Motor neuron (in vitro differentiated cells): ENCODE measurements at regions not wholly inside any gene's neighbourhood (a gene's known extent, or its start where the extent isn't known, plus 50 kb on each side); places are given as distances from the start of the nearest gene placed in this dataset.

Experiments used
- ATAC-seq, 8 experiments: fragments of 200-7000 bp; cut with Tn5 transposase; replicated peaks in 6 of 8; 2 replicates each; pipeline ENCODE4 v1.8.0; 2021; ENCODE audit warnings: mild to moderate bottlenecking in 8 of 8, moderate library complexity in 8 of 8
- H3K27ac ChIP-seq, 2 donors: fragments of 250-450 bp; sonication (Bioruptor Pico); 2 replicates each; pipeline ENCODE4 v1.9.0; 2021; ENCODE audit warnings: antibody characterized with exemption in 2 of 2, mild to moderate bottlenecking in 2 of 2, moderate library complexity in 1 of 2
- H3K4me1 ChIP-seq, 2 donors: fragments of 250-450 bp; sonication (Bioruptor Pico); replicated peaks in 1 of 2; 2 replicates each; pipeline ENCODE4 v1.6.1; 2021; ENCODE audit warnings: antibody characterized with exemption in 2 of 2, mild to moderate bottlenecking in 2 of 2, moderate library complexity in 1 of 2
- H3K4me3 ChIP-seq, 5 donors: fragments of 250-450 bp; sonication (Bioruptor Pico); 2 replicates each; pipeline ENCODE4 v1.9.0; 2021; ENCODE audit warnings: antibody characterized with exemption in 5 of 5, mild to moderate bottlenecking in 5 of 5, moderate library complexity in 4 of 5
- WGBS, 10 experiments: fragments of 450-650 bp; shearing (Covaris generic); methylation state at CpG; one replicate each; pipeline ENCODE4 v1.0.0; 2022; 5-methylcytosine and 5-hydroxymethylcytosine counted together
- in situ Hi-C, 9 experiments: fragments of 400-800 bp; cut with MboI; loops; one replicate each; pipeline ENCODE4 v1.15.0; 2021; ENCODE audit warnings: low sequenced_read_pairs in 9 of 9, low pct_unique_long_range_greater_than_20kb in 2 of 9; ENCODE audit not compliant: unreplicated experiment in 9 of 9

DNA sequence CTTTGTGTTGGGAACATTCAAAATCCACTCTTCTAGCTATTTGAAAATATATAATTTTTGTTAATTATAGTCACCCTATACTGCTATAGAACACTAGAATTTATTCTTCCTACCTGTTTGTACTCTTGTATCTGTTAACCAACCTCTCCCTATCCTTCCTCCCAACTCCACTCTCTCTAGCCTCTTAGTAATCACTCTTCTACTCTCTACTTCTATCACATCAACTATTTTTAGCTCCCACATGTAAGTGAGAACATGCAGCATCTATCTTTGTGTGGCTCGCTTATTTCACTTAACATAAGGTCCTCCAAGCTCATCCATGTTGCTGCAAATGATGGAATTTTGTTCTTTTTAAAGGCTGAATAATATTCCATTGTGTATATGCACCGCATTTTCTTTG, 537.3 kb downstream of the MID1IP1 start:
- Histone ChIP-seq H3K4me3 (no peak overlapping the region), H3K4me1 (no peaks in the 10 kb centered on the region), H3K27ac (no peak overlapping the region)
- 0 to 100% (median 51%) methylated on average over 1 to 2 of the region's 2 CpGs; no CpG with 5 or more reads in 6 of the 10 experiments for WGBS, 10 experiments
- no peak for ATAC-seq
- in situ Hi-C loops = no loop called here

DNA sequence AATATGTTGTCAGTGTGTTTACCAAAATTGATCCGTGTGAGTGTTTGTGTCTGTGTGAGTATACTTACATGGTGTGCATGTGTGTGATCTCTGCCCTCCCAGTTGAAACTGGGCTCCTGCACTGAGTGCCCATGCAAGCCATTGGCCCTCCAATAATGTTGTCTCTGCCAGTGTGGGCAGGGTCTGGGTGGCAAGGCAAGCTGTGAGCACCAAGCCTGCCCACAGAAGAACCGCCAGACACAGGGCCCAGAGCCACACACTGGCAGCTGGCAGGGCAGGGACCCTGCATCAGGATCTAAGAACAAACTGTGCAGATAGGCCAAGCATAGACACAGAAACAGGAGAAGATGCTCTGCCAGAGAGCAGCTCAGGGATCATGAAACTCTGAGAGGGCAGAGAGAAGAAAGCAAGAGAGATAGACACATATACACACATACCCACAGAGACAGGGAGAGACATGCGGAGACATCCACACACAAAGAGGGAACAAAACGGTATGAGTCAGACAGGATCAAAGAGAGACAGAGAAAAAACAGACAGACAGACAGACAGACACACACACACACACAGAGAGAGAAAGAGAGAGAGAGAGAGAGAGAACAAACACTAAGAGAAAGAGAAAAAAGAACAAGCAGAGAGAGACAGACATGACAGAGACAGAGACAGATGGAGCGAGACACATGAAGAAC, 555.0 kb downstream of the MID1IP1 start:
- no peak overlapping the region for H3K4me3 ChIP-seq
- no peak overlapping the region for H3K27ac ChIP-seq
- no peak for ATAC-seq
- no peaks in the 10 kb centered on the region for H3K4me1 ChIP-seq
- in situ Hi-C loops = no loop called here
- 54 to 100% (median 72%) methylated on average over 1 to 5 of the region's 5 CpGs; no CpG with 5 or more reads in 4 of the 10 experiments for WGBS, 10 experiments

DNA sequence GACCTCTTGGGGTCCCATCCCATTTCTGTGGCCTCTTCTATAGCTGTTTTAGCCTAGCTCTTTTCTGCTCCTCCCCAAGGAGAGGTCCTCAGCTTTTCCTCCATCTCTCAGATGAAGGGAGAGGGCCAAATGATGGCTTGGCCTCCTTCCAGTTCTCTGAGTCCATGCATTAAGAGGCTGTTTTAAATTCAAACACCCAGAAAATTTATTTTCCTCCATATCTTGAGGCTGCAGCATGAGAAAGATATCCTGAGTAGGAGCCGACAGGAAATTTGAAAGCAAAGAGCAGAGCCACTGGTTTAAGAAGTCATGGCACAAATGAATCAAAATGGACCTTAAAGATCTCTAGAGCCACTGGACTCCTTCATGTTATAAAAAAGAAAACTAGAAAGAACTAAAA, 558.8 kb downstream of the MID1IP1 start:
- in situ Hi-C loops = no loop called here
- ATAC-seq = no peak
- peaks cover 0 to 6% of the 10 kb centered on the region in 2 donors for H3K4me1 ChIP-seq
- H3K27ac ChIP-seq = no peak overlapping the region
- no peak overlapping the region for H3K4me3 ChIP-seq
- WGBS, 10 experiments = 0 to 29% (median 6%) methylated on average over 1 of the region's 1 CpG; no CpG with 5 or more reads in 6 of the 10 experiments

DNA sequence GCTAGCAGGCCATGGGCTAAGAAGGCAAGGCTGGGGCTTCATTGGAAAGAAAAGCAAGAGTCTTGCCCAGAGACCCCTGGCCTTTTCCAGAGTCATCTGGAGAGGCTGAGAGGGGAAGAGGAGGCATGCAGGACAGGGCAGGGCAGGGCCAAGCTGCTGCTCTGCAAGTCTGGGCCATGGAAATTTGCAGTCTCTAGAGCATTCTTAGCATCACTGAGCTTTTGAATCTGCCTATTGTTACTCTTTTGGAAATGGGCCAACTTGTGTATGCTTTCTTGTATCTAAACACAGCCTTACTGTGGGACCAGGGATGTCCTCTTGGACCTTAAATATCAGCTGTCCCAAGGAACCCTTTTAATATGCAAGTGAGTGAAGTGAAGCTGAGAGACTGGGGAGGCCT, 560.5 kb downstream of the MID1IP1 start:
- Histone ChIP-seq H3K4me3 (no peak overlapping the region), H3K27ac (no peak overlapping the region), H3K4me1 (peaks cover 0 to 6% of the 10 kb centered on the region in 2 donors)
- peak in 1 of 8 experiments; percentile 19 for ATAC-seq
- in situ Hi-C loops = no loop called here

DNA sequence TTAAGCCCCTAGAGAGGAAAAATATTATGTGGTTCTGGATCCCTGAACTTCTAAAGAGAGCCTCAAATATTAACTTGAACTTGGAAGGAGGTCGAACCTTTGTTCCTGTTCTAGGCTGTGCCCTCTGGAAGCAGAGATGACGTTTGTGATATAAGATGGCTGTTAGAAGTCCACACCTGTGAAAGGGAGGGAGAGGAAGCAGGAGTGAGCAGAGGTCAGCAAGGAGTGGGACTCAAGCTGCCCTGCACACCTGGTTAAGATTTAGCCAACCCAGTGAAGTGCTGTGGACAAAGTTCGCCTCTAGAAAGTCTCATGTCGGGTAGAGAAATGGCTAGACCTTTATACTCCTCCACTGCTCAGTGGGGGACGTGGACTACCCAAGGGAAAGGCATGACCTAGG, 566.2 kb downstream of the MID1IP1 start:
- H3K27ac ChIP-seq = no peak overlapping the region
- H3K4me3 ChIP-seq = no peak overlapping the region
- no peak for ATAC-seq
- H3K4me1 ChIP-seq = no peaks in the 10 kb centered on the region
- WGBS, 10 experiments = no CpG with 5 or more reads among the region's 5 CpGs
- in situ Hi-C loops = no loop called here

DNA sequence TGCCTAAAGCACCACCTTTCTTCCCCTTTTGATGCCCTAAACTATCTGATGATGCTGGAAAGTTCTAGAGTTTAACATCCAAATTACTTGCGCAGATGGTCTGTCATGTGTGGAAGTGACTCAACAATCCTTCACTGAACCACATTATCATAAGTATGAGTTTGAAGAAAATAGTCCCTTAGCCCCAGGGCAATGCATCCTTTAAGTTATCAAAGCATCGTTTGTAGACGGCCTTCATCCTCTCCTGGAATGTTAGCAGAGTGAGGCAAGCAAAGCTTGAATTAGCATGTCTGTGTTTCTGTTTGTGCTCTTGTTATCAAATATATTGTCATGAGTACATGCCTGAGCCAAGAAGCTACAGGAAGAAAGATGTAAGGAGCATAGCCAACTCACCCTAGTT, 570.9 kb downstream of the MID1IP1 start:
- Histone ChIP-seq H3K4me3 (no peak overlapping the region), H3K4me1 (no peaks in the 10 kb centered on the region), H3K27ac (no peak overlapping the region)
- WGBS, 10 experiments = 0 to 100% (median 83%) methylated on average over 1 to 3 of the region's 3 CpGs; no CpG with 5 or more reads in 7 of the 10 experiments
- peak in 3 of 8 experiments; percentile 85 to 98 (median 96) for ATAC-seq
- in situ Hi-C loops = no loop called here

DNA sequence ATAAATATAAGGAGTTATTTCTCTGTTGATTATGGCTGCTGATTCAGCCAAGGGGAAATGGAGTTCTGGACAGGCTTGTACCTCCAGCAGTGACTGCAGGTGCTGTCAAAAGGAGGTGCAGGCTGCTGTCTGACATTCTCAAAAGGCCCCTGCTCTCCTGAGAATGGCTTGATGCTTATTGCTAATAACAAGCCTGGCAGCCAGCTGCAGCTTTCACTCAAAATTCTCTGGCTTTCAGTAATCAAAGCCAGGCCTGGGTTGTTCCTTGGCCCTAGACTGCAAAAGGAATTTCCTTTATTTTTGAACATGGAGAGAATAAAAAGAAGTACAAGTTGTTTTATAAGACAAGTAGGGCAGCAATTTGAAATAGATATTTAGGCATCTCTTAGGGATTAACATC, 575.9 kb downstream of the MID1IP1 start:
- Histone ChIP-seq H3K27ac (no peak overlapping the region), H3K4me3 (no peak overlapping the region), H3K4me1 (no peaks in the 10 kb centered on the region)
- ATAC-seq = no peak
- in situ Hi-C loops = no loop called here

DNA sequence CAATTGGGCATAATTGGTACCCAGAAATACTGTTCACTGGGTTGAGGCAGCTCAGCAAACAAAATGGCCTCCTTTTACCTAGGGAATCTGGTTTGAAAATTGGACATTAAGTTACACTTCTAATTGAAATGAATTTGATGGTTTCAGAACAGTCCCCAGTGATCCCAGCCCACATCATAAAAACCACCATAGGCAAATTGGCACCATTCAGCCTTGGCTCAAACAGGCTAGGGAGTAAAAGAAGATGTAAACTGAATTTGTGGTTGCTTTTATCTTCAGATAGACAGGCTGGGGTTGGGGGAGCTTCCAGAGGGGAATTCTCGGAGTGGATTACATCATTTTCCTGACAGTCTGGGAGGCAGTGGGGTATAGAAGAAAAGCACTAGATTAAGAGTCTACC, 576.5 kb downstream of the MID1IP1 start:
- H3K27ac ChIP-seq = no peak overlapping the region
- no peak overlapping the region for H3K4me3 ChIP-seq
- in situ Hi-C loops = no loop called here
- ATAC-seq = no peak
- H3K4me1 ChIP-seq = no peaks in the 10 kb centered on the region
- 20 to 86% (median 67%) methylated on average over 1 of the region's 1 CpG; no CpG with 5 or more reads in 7 of the 10 experiments for WGBS, 10 experiments

DNA sequence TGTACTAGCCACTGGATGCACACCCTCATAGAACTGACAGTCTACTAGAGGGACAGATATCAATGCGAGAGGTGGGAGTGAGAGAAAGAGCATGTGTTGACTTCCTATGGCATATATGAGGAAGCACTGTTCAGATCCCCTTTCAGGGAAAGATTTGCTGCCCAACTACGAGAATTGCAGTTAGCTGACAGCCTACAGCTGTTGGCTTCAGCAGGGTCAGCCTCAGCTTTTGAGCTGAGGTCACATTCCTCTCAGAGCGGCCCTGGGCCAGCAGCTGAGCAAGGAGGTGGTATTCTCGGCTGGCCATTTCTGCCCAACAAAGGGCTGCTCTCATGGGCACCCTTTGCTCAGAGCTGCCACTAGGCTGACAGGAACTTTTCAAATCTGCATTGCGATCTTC, 580.2 kb downstream of the MID1IP1 start:
- no peaks in the 10 kb centered on the region for H3K4me1 ChIP-seq
- in situ Hi-C loops = no loop called here
- 63 to 100% (median 100%) methylated on average over 1 to 2 of the region's 5 CpGs; no CpG with 5 or more reads in 7 of the 10 experiments for WGBS, 10 experiments
- no peak overlapping the region for H3K27ac ChIP-seq
- no peak for ATAC-seq
- H3K4me3 ChIP-seq = no peak overlapping the region

DNA sequence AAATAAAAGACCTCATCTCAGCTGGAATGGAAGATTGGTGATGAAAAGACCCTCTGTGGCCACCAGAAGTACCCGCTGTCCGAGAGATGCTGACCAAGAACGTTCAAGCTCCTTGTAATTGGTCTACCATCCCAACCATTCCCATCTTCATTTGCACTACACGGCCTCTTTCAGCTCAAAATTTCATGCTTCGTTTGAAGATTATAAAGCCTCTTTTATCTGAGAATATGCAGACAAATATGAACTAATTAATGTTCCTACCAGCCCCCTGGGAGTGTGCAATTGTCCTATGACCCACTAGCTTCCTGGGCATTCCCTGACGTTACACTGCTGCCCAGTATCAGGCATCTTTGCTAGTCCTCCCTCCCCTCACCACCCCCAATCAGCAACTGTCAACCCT, 583.7 kb downstream of the MID1IP1 start:
- no peak overlapping the region for H3K4me3 ChIP-seq
- no peaks in the 10 kb centered on the region for H3K4me1 ChIP-seq
- 0 to 70% (median 31%) methylated on average over 1 to 4 of the region's 6 CpGs; no CpG with 5 or more reads in 5 of the 10 experiments for whole genome bisulfite sequencing, 10 experiments
- in situ Hi-C loops = no loop called here
- ATAC-seq = no peak
- no peak overlapping the region for H3K27ac ChIP-seq

DNA sequence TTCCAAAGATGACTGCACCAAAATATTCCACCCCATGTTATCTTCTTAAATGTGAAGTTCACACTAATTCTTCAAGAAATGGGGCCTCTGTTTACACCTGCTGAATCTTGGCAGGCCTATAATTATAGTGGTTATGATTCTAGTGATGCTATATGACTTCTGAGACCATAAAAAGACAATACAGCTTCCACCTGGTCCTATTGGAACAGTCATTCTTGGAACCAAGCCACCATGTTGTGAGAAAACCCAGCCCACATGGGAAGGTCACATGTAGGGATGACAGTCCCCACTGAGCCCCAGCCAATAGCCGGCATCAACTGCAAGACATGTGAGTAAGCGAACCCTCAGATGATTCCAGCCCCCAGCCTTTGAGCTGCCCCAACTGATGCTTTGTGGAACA, 587.5 kb downstream of the MID1IP1 start:
- ATAC-seq = no peak
- 66 to 100% (median 80%) methylated on average over 1 to 2 of the region's 2 CpGs; no CpG with 5 or more reads in 7 of the 10 experiments for WGBS, 10 experiments
- Histone ChIP-seq H3K4me1 (no peaks in the 10 kb centered on the region), H3K4me3 (no peak overlapping the region), H3K27ac (no peak overlapping the region)
- in situ Hi-C loops = no loop called here

DNA sequence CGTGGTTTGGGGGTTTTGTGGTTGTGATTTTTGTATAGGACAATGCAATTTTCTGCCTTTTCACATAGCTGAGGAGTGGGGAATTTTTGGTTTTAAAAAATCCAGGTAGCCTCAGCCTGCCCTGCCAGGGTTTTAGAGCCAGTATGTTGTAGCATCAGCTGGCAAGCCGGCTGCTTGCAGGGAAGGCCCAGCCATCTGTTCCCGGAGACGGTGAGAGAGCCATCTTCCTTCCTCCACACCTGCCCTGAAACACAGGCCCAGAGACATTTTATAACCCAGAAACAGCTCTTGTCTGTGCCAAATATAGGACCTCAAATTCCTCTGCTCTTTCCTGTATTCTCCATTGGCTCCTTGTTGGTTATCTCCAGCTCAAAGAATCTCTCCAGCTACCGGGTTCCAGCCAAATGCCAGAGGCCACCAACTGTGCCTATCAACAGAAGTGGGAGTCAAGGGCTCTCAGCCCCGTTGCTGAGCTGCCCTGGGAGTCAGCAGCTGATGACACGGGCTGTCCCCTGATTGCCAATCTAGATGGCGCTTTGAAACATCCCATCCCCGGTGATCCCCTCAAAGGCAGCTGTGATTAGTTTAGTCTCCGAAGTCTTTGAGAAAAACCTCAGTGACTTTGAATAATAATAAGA, 595.2 kb downstream of the MID1IP1 start:
- whole genome bisulfite sequencing, 10 experiments = 20 to 100% (median 29%) methylated on average over 1 to 8 of the region's 10 CpGs; no CpG with 5 or more reads in 7 of the 10 experiments
- Histone ChIP-seq H3K27ac (no peak overlapping the region), H3K4me1 (peaks cover 6 to 8% of the 10 kb centered on the region in 2 donors), H3K4me3 (no peak overlapping the region)
- in situ Hi-C loops = no loop called here
- ATAC-seq = no peak

DNA sequence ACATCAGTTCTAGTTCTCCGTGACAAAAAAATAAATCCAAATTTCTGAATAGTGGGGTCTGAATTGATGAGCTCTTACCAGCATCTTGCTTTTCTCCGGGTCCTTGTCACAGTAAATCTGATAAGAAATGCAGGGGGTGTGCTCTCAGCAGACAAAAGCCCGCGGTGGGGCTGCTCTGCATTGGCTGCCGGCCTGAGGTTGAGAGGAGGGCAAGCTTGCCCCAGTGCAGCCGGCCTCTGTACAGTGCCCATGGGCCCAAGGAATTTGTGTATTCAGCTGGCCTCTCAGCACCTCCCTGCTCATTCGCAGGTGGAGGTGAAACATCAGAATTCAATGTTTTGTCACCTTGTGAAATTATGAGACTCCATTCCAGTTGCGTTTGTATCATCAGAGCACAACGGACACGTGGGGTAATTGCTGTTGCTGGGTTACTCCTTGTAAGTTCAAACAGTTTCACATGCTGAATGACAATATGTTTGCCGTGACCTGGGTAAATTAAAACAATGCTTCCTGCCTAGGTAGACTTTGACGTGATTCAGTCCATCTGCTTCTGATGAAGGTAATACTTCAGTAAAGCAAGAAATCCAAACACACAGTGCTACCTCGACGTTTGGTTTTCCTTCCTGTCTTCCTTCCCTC, 596.4 kb downstream of the MID1IP1 start:
- peak in 2 of 8 experiments; percentile 49 to 78 for ATAC-seq
- in situ Hi-C loops = no loop called here
- Histone ChIP-seq H3K27ac (no peak overlapping the region), H3K4me1 (peaks cover 6 to 8% of the 10 kb centered on the region in 2 donors), H3K4me3 (no peak overlapping the region)
- 35 to 100% (median 60%) methylated on average over 1 to 7 of the region's 14 CpGs; no CpG with 5 or more reads in 2 of the 10 experiments for WGBS, 10 experiments
